ENCODE measurements at regions not wholly inside any gene's neighbourhood (a gene's known extent, or its start where the extent isn't known, plus 50 kb on each side); places are given as distances from the start of the nearest gene placed in this dataset.

DNA sequence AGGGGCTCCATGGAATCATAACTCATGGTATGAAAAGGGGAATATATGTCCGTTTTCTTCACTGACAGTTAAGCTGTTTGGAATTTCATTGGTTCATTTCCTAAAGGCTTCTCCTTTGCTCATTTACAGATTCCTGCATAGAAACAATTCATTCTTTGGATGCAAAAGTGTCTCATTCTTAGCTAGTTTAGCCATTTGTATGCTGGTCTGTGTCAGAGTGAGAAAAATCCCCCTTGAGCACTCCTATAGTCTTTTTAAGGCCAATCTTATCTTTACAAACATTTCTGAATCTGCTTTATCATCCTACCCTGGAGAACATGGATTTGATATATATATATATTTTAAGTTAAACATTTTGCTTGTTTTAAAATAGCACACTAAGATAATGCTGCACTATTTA, 1260.9 kb upstream of the NRXN1 start:
- TF ChIP-seq POLR2AphosphoS5 (IDR thresholded peaks at IDR 0.05; ENCODE audit: low read depth, low read length) (no peak), TAF1 (IDR thresholded peaks at IDR 0.05; ENCODE audit: borderline replicate concordance, insufficient read depth, low read length) (no peak)

Measured in PFSK-1 (cell line).